ENCODE measurements at regions not wholly inside any gene's neighbourhood (a gene's known extent, or its start where the extent isn't known, plus 50 kb on each side); places are given as distances from the start of the nearest gene placed in this dataset.

DNA sequence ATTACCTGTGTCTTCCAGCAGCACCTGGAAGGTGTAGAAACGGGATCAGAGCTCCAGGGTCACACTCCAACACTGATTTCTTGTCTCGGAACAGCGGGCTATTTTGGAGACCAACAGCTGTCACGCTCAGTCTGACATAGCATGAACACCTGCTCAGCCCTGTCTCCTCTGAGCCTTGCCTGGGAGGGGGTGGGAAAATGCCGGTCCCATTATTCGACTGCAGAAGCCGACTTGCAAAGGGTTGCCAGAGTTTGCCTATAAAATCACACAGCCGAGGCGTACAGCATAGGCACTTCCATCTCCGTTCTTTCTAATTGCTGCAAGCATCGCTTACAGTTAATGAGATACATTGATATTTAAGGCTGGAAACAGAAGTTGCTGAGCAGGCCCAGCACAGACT is 300.8 kb upstream of the MSX2 start:
- no peak for TF ChIP-seq CTCF (IDR thresholded peaks at IDR 0.05)
- Histone ChIP-seq H3K9me3 (no peaks in the 10 kb centered on the region), H3K4me1 (ENCODE audit: low read depth) (no peaks in the 10 kb centered on the region), H3K36me3 (ENCODE audit: low read depth) (no peaks in the 10 kb centered on the region), H3K4me3 (no peak overlapping the region)
- intact Hi-C loops (cut with DNase I, micrococcal nuclease): loop anchor here in 1 of 2 donors (5.0 kb wide), 1 partner anchor 369 kb away; no protein-coding TSS in a partner anchor
- ATAC-seq (no peak), DNase-seq (no peak)

DNA sequence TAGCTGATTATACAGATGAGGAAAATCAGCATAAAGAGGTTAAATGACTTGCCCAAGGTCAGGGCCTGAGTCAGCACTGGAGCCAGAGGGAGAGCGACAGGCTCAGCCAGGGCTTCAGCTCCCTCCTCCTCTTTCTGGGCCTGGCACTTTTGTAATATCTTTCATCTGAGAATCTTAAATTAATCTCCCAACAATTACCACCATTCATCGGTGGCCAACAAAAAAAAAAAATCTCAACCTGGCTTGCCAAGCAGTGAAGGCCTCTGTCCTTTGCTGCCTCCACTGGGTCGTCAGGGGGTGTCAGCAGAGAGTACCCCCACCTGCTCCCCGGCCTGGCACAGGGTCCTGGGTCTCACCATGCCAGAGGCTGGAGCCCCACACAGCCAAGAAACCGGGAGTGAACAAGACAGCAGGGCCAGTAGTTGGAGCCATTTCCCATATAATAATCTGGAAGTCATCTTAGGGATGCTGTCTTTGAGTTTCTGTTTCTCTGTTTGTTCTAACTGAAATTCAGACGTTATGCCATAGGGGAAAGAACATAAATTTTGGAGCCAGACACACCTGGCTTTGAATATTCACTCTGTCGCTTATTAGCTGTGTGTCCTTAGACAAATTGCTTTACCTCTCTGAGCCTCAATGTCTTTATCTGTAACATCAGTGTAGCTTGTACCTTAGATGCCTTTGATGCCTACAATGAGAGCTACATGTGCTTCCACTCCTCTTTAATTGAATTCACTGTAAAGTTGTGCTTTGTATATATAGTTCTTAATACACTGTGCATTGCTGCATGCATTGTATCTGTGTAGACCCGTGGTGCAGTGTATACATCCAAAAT is 299.9 kb upstream of the MSX2 start:
- no peaks in the 10 kb centered on the region for H3K4me1 ChIP-seq (ENCODE audit: low read depth)
- no peaks in the 10 kb centered on the region for H3K36me3 ChIP-seq (ENCODE audit: low read depth)
- DNase-seq (no peak), ATAC-seq (no peak)
- TF ChIP-seq CTCF (IDR thresholded peaks at IDR 0.05): no peak
- intact Hi-C loops (cut with DNase I, micrococcal nuclease): loop anchor here in 1 of 2 donors (5.0 kb wide), 1 partner anchor 368 kb away; no protein-coding TSS in a partner anchor
- no peaks in the 10 kb centered on the region for H3K9me3 ChIP-seq
- H3K4me3 ChIP-seq: no peak overlapping the region

DNA sequence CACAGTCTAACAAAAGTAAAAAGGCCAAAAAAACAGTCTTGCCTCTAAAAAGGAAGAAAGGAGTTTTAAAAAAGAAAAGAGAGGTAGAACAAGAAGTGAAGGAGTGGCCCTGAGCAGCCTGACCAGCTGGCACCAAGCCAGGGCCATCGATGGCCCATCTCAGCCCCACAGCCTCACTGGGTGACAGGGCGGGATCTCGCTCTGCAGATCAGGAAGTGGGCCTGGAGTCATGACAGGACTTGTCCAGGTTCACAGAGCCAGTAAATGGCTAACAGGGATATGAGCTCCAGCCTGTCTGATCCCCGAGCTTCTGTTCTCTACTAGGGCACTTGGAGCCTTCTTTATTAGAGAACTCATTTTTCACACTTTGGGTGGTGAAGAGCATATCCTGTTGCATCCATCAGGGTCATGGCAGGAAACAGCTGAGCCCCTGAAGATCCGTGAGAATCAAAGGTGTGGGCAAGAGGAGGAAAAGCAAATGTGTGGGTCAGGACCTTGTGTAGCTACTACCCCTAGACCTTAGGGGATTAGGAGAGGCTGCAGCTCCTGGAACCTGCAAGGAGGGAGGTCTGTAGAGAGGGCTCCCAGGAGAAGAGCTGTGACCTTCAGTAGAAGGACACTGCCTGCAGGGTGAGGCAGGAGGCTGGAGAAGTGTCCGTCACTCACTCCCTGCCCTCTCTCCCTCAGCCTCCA is 299.0 kb upstream of the MSX2 start:
- Histone ChIP-seq H3K9me3 (no peaks in the 10 kb centered on the region), H3K36me3 (ENCODE audit: low read depth) (no peaks in the 10 kb centered on the region), H3K4me1 (ENCODE audit: low read depth) (no peaks in the 10 kb centered on the region), H3K4me3 (no peak overlapping the region)
- TF ChIP-seq CTCF (IDR thresholded peaks at IDR 0.05): no peak
- ATAC-seq (no peak), DNase-seq (no peak)
- intact Hi-C loops (cut with DNase I, micrococcal nuclease): no loop called here

DNA sequence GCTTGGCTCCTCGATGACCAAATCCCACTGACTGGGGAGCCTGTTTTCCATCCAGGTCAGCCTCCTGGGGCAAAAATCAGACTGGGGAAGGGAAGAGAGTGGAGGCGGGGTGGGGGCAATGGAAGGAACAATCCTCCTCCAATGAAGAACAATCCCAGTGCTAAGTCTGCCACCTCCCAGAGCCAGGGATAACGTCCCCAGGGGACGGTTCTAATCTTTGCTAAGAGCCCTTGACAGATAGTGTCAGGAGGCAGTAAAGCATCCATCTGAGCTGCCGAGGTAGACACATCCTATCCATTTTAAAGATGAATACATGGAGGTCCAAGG is 298.5 kb upstream of the MSX2 start:
- H3K4me1 ChIP-seq (ENCODE audit: low read depth): no peaks in the 10 kb centered on the region
- no peak overlapping the region for H3K4me3 ChIP-seq
- DNase-seq (no peak), ATAC-seq (no peak)
- no peaks in the 10 kb centered on the region for H3K36me3 ChIP-seq (ENCODE audit: low read depth)
- no peaks in the 10 kb centered on the region for H3K9me3 ChIP-seq
- TF ChIP-seq CTCF (IDR thresholded peaks at IDR 0.05): no peak
- intact Hi-C loops (cut with DNase I, micrococcal nuclease): no loop called here

DNA sequence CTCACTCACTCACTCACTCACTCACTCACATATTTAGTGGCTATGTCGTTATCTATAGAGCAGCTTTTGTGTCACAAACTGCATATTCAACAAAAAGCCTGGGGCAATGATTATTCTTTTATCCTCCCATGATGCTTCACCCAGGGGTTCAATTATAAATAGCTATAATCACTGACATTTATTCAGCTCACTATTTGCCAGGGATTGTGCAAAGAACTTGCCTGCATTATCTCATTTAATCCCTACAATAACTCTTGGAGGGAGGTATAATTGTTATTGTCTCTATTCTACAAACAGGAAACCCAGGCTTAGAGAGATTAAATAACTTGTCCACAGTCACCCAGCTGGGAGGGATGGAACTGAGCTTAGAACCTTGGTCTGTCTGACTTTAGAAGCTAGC is 298.0 kb upstream of the MSX2 start:
- no peaks in the 10 kb centered on the region for H3K9me3 ChIP-seq
- H3K4me1 ChIP-seq (ENCODE audit: low read depth): no peaks in the 10 kb centered on the region
- no peak for TF ChIP-seq CTCF (IDR thresholded peaks at IDR 0.05)
- H3K4me3 ChIP-seq: no peak overlapping the region
- no peak for DNase-seq
- no peak for ATAC-seq
- H3K36me3 ChIP-seq (ENCODE audit: low read depth): no peaks in the 10 kb centered on the region
- intact Hi-C loops (cut with DNase I, micrococcal nuclease): no loop called here

Data from mucosa of descending colon (tissue), 3 donors.